Activated CD8-positive, alpha-beta memory T cell treated with anti-CD3 and anti-CD28 coated beads, Interleukin-2, amount 10 ng/mL, durations not matched to agents 7 days and 5 days (primary cell): ENCODE measurements at regions not wholly inside any gene's neighbourhood (a gene's known extent, or its start where the extent isn't known, plus 50 kb on each side); places are given as distances from the start of the nearest gene placed in this dataset.
"Not testable (repeated sequence)": the region's sequence is repeated elsewhere in the genome, so short reads cannot be mapped to it uniquely, and the experiment has no call there.

Experiments
- ATAC-seq: fragments of 150-1000 bp; cut with Tn5 transposase; one replicate; pipeline ENCODE4 v1.10.0; 2021; ENCODE audit warnings: moderate library complexity
- CTCF ChIA-PET: fragments of 350-600 bp; sonication (Branson Sonifier 250); formaldehyde crosslinking; loops from one replicate; lab custom pipeline; 2021; ENCODE audit warnings: antibody characterized with exemption; lab: Charles Lee
- DNase-seq: peaks from one replicate; pipeline ENCODE4 v3.0.0-alpha.2; 2020
- H3K27ac Mint-ChIP-seq: one replicate; pipeline ENCODE4 v1.8.0; 2021; ENCODE audit warnings: mild to moderate bottlenecking, mixed read lengths
- H3K27me3 Mint-ChIP-seq: one replicate; pipeline ENCODE4 v1.8.0; 2021; ENCODE audit warnings: mixed read lengths
- H3K36me3 Mint-ChIP-seq: one replicate; pipeline ENCODE4 v1.8.0; 2021; ENCODE audit warnings: mild to moderate bottlenecking, mixed read lengths
- H3K4me1 Mint-ChIP-seq: one replicate; pipeline ENCODE4 v1.8.0; 2021; ENCODE audit warnings: mixed read lengths
- H3K4me3 Mint-ChIP-seq: one replicate; pipeline ENCODE4 v1.8.0; 2021; ENCODE audit warnings: mild to moderate bottlenecking, moderate library complexity, mixed read lengths
- H3K9me3 Mint-ChIP-seq: one replicate; pipeline ENCODE4 v1.8.0; 2022; ENCODE audit warnings: low read depth, mixed read lengths

DNA sequence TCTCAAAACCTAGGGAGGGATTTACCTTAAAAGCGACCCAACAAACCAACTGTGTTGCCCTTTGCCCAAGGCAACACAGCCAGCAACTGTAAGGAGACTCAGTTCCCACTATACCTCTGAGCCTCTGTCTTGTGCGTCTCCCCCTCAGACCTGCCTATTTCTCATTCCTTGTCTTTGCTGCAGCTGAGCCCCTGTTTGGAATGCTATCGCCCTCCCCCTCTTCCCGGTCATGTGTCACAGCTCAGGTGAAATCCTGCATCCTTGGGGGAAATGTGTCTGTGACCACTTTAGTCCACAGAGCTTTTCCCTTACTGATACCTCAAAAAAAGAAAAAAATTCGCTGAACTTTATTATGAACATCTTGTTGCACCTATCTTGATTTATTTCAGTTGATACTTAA lies 52.0 kb upstream of the LRIG1 start:
- H3K27ac Mint-ChIP-seq, result no peak overlapping the region
- H3K9me3 Mint-ChIP-seq, result no peaks in the 10 kb centered on the region
- no peaks in the 10 kb centered on the region for H3K27me3 Mint-ChIP-seq
- CTCF ChIA-PET, result interaction anchor here (1.6 kb wide), 1 partner anchor 29 kb away, joined by 3 read pairs; no protein-coding TSS in a partner anchor
- H3K36me3 Mint-ChIP-seq, result no peaks in the 10 kb centered on the region
- H3K4me1 Mint-ChIP-seq, result peaks cover 8% of the 10 kb centered on the region
- ATAC-seq (no peak), DNase-seq (no peak)
- no peak overlapping the region for H3K4me3 Mint-ChIP-seq

DNA sequence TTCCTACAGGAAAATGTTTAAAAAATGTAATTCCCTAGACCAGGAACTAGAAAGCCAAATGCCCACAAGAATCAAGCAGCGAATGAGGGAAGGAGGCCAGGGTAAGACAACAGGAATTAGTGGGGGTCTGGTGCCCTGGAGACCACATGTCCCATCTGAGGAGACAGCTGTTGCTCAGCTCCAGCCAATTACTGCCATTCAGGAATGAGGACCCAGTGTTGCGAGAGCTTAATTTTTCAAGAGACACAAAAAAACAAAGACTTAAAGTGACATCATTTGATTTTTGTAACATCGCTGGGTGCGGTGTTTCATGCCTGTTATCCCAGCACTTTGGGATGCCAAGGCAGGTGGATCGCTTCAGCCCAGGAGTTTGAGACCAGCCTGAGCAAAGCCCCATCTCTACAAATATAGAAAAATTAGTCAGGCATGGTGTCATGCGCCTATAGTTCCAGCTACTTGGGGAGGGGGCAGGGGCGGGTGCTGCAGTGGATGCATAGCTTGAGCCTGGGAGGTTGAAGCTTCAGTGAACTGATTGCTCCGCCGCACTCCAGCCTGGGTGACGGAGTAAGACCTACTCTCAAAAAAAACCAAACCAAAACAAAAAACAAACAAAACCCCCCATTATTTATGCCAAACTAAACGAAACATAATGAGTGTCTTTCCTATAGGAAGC lies 52.8 kb upstream of the LRIG1 start:
- no peak for ATAC-seq
- H3K9me3 Mint-ChIP-seq, result peaks cover under 1% of the 10 kb centered on the region
- no peaks in the 10 kb centered on the region for H3K36me3 Mint-ChIP-seq
- no peak for DNase-seq
- H3K27ac Mint-ChIP-seq, result no peak overlapping the region
- no peaks in the 10 kb centered on the region for H3K27me3 Mint-ChIP-seq
- no peak overlapping the region for H3K4me3 Mint-ChIP-seq
- CTCF ChIA-PET, result interaction anchor here (1.6 kb wide), 1 partner anchor 29 kb away, joined by 3 read pairs; no protein-coding TSS in a partner anchor
- H3K4me1 Mint-ChIP-seq, result peaks cover 8% of the 10 kb centered on the region

GRCh38 chr3:66554178-66554577 lies 53.4 kb upstream of the LRIG1 start:
- peaks cover 8% of the 10 kb centered on the region for H3K4me1 Mint-ChIP-seq
- CTCF ChIA-PET, result interaction anchor here (1.6 kb wide), 1 partner anchor 28 kb away, joined by 3 read pairs; no protein-coding TSS in a partner anchor
- H3K27ac Mint-ChIP-seq, result no peak overlapping the region
- DNase-seq (no peak), ATAC-seq (no peak)
- H3K27me3 Mint-ChIP-seq, result no peaks in the 10 kb centered on the region
- H3K36me3 Mint-ChIP-seq, result no peaks in the 10 kb centered on the region
- no peak overlapping the region for H3K4me3 Mint-ChIP-seq
- peaks cover 2% of the 10 kb centered on the region for H3K9me3 Mint-ChIP-seq

- DNase-seq, result no peak
- no peaks in the 10 kb centered on the region for H3K27me3 Mint-ChIP-seq
- peaks cover 8% of the 10 kb centered on the region for H3K4me1 Mint-ChIP-seq
- CTCF ChIA-PET, result no interaction called here
- H3K9me3 Mint-ChIP-seq, result peaks cover 2% of the 10 kb centered on the region
- no peaks in the 10 kb centered on the region for H3K36me3 Mint-ChIP-seq
- H3K27ac Mint-ChIP-seq, result no peak overlapping the region
- H3K4me3 Mint-ChIP-seq, result no peak overlapping the region
- no peak for ATAC-seq
Observed at GRCh38 chr3:66555214-66555844, 54.5 kb upstream of the LRIG1 start.

- Mint-ChIP-seq H3K9me3 (peaks cover 2% of the 10 kb centered on the region), H3K27me3 (no peaks in the 10 kb centered on the region), H3K4me3 (no peak overlapping the region), H3K4me1 (peaks cover 8% of the 10 kb centered on the region), H3K36me3 (no peaks in the 10 kb centered on the region), H3K27ac (no peak overlapping the region)
- DNase-seq (no peak), ATAC-seq (no peak)
- CTCF ChIA-PET, result interaction anchor here (1.6 kb wide), 1 partner anchor 19 kb away, joined by 3 read pairs; no protein-coding TSS in a partner anchor
Observed at GRCh38 chr3:66557170-66557569, 56.3 kb upstream of the LRIG1 start.

DNA sequence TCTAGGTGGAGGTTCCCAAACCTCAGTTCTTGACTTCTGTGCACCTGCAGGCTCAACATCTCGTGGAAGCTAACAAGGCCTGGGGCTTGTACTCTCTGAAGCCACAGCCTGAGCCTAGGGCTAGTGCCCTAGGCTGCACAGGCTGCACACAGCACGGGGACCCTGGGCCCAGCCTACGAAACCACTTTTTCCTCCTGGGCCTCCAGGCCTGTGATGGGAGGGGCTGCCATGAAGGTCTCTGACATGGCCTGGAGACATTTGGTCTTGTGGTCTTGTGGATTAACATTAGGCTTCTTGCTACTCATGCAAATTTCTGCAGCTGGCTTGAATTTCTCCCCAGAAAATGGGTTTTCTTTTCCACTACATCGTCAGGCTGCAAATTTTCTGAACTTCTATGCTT lies 59.1 kb upstream of the LRIG1 start:
- H3K27me3 Mint-ChIP-seq, H3K36me3 Mint-ChIP-seq, CTCF ChIA-PET, H3K4me3 Mint-ChIP-seq, ATAC-seq, DNase-seq, H3K9me3 Mint-ChIP-seq, H3K4me1 Mint-ChIP-seq, H3K27ac Mint-ChIP-seq: not testable (repeated sequence)

DNA sequence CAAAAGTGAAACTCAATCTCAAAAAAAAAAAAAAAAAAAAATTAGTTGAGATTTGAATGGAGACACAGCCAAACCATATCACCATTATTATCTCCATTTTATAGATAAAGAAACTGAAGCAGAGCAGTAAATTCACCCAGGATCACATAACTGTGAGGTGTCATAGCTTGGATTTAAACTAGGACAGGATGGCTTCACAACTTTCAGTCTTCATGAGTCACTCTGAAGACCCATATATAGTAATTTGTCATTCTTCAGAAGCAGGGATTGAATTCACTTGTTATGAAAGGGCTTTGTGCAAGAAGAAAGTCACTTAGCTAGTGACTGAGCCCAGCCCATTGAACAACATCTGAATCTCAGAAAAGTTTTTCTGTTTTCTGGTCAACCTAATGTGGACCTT lies 60.5 kb upstream of the LRIG1 start:
- Mint-ChIP-seq H3K27me3 (peaks cover 8% of the 10 kb centered on the region), H3K27ac (no peak overlapping the region), H3K4me3 (no peak overlapping the region), H3K4me1 (no peaks in the 10 kb centered on the region), H3K36me3 (no peaks in the 10 kb centered on the region), H3K9me3 (peaks cover 2% of the 10 kb centered on the region)
- no peak for DNase-seq
- ATAC-seq, result no peak
- CTCF ChIA-PET, result no interaction called here

DNA sequence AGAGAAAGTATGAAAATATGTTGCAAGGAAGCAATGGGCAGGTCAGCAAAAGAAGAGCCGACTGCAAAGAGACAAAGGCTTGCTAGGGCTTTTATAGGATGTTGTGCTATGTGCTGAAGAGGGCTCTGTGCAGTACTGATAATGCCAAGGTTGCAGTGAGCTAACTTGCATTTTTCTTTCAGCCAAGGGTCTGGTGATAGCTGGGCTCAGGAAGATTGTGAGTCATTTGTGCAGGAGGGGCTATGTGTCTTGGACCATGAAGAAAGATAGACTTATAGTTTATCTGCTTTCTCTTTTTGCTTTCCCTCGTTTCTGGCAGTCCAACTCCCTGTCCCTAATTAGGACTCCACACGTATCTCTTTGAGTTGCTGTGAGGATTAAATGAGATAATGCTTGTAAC lies 64.5 kb upstream of the LRIG1 start:
- no peaks in the 10 kb centered on the region for H3K4me1 Mint-ChIP-seq

DNA sequence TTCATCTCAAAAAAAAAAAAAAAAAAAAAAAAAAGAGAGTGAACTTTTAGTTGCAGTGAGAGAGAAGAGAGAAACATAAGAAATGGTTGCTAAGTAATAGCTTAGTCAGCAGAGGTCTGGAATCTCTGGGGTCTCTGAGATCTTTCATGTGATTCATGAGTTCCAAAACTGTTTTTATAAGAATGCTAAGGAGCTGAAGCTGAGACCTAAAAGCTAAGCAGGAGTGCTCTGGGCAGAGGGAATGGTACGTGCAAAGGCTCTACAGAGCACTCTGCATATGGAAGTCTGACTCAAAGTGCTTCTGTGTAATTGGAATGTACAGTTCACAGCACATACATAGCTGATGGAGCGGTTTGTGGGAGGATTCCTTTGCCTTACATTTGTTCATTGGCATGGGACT lies 66.3 kb upstream of the LRIG1 start:
- CTCF ChIA-PET, result interaction anchor here (0.7 kb wide), 2 partner anchors 123 to 183 kb away, joined by 3 to 5 read pairs; no protein-coding TSS in a partner anchor
- H3K9me3 Mint-ChIP-seq, result no peaks in the 10 kb centered on the region

More for the DNA sequence above, 64.5 kb upstream of the LRIG1 start:
- Mint-ChIP-seq H3K27ac (no peak overlapping the region), H3K27me3 (peaks cover 11% of the 10 kb centered on the region), H3K36me3 (no peaks in the 10 kb centered on the region), H3K4me3 (no peak overlapping the region), H3K9me3 (no peaks in the 10 kb centered on the region)
- no peak for DNase-seq
- CTCF ChIA-PET, result no interaction called here
- ATAC-seq, result no peak

GRCh38 chr3:66572090-66572675 lies 71.4 kb upstream of the LRIG1 start:
- Mint-ChIP-seq H3K27ac (no peak overlapping the region), H3K36me3 (no peaks in the 10 kb centered on the region), H3K9me3 (no peaks in the 10 kb centered on the region), H3K27me3 (peaks cover 6% of the 10 kb centered on the region), H3K4me1 (peaks cover 3% of the 10 kb centered on the region), H3K4me3 (no peak overlapping the region)
- DNase-seq, result no peak
- CTCF ChIA-PET, result no interaction called here
- ATAC-seq, result no peak

More for the DNA sequence above, 66.3 kb upstream of the LRIG1 start:
- ATAC-seq, result no peak
- Mint-ChIP-seq H3K4me1 (no peaks in the 10 kb centered on the region), H3K4me3 (no peak overlapping the region), H3K36me3 (no peaks in the 10 kb centered on the region), H3K27ac (no peak overlapping the region), H3K27me3 (peaks cover 11% of the 10 kb centered on the region)
- no peak for DNase-seq

GRCh38 chr3:66572938-66573710 lies 72.3 kb upstream of the LRIG1 start:
- Mint-ChIP-seq H3K9me3 (no peaks in the 10 kb centered on the region), H3K27me3 (peaks cover 9% of the 10 kb centered on the region), H3K4me1 (peaks cover 3% of the 10 kb centered on the region), H3K36me3 (no peaks in the 10 kb centered on the region), H3K27ac (no peak overlapping the region), H3K4me3 (no peak overlapping the region)
- CTCF ChIA-PET, result no interaction called here
- no peak for ATAC-seq
- no peak for DNase-seq

- Mint-ChIP-seq H3K27me3 (peaks cover 16% of the 10 kb centered on the region), H3K36me3 (peaks cover 1% of the 10 kb centered on the region), H3K27ac (no peak overlapping the region), H3K4me3 (no peak overlapping the region), H3K4me1 (peaks cover 3% of the 10 kb centered on the region), H3K9me3 (peaks cover under 1% of the 10 kb centered on the region)
- DNase-seq (no peak), ATAC-seq (no peak)
- CTCF ChIA-PET, result no interaction called here
Observed at GRCh38 chr3:66574091-66574490, 73.3 kb upstream of the LRIG1 start.
